Lower leg skin (tissue), 3 donors: ENCODE measurements at regions not wholly inside any gene's neighbourhood (a gene's known extent, or its start where the extent isn't known, plus 50 kb on each side); places are given as distances from the start of the nearest gene placed in this dataset.

Experiments
- CTCF ChIP-seq, 3 donors: fragments of 450-650 bp; IDR thresholded peaks; one replicate each; pipeline ENCODE4 v1.5.1; 2016; ENCODE audit warnings: antibody characterized with exemption in 3 of 3, mild to moderate bottlenecking in 3 of 3, moderate library complexity in 2 of 3
- POLR2A ChIP-seq, 2 donors: fragments of 450-650 bp; IDR thresholded peaks; one replicate each; pipeline ENCODE4 v1.6.1; 2016 to 2017; ENCODE audit warnings: antibody characterized with exemption in 2 of 2, mild to moderate bottlenecking in 1 of 2, moderate library complexity in 1 of 2

GRCh38 chr20:63089051-63089907 lies 82.5 kb upstream of the BHLHE23 start:
- TF ChIP-seq CTCF (IDR thresholded peaks at IDR 0.05) (no peak), POLR2A (IDR thresholded peaks at IDR 0.05) (no peak)
